D341Med (cell line): ENCODE measurements at regions not wholly inside any gene's neighbourhood (a gene's known extent, or its start where the extent isn't known, plus 50 kb on each side); places are given as distances from the start of the nearest gene placed in this dataset.

Experiments
- DNase-seq: peaks from one replicate; pipeline ENCODE4 v3.0.0; 2012; ENCODE audit warnings: low spot score

DNA sequence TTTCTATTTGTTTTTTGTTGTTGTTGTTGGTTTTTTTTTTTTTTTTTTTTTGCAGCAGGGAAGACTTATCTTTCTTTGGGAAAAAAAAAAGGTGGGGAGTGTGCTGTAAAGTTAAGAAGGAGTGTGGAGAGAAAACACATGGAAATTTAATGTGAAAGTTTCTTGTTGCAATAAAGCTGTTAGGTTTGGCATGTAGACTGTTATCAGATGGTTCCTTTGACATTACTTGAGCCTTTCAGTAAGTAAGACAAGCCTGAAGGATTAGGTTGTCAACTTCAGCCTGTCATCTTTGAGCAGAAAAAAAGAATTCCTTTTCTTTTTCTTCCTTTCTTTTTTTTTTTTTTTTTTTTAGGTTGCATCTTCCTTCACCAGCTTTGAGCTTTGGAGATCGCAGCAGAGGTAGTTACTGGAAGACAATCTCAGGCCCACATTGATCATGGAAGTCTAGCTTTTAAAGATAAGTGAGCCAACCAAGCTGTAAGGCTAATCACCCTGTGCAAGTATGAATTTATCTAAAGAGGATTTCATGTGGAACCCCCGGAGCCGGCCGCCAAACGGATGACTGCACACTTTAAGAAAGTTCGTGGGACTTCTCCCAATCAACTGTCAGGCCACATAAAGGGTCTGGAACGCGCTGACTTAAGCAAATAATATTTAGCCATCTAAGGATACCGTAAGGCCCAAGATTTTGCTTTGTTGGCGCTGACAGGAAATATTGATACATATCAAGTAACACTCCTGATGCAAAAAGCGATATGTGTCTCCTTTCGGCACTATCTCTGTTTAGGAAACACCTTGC, 1040.1 kb upstream of the NR2F2 start:
- no peak for DNase-seq

DNA sequence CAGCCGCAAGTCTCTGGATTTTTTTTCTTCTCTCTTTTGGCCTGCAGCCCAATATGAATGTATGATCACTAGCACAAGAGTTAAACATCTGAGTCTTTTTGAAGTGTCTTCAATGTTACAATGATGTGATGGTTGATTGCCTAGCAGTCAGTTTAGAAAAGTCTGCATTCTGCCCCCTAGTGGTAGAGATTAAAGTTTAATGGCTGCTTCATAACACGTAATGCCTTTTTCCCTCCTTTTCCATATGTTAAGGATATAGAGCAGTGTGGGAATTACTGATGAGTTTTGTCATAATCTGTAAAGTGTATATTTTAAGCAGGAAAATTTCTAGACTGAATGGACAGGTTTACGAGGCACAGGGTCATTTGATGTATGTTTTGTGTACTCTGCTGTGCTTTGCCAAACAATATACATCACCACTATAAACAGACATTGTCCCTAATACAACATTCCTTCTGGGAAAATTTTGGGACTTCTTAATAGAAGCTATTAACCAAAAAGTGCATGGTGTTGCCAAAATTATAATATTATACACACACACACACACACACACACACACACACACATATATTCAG, 1038.5 kb upstream of the NR2F2 start:
- DNase-seq = no peak

DNA sequence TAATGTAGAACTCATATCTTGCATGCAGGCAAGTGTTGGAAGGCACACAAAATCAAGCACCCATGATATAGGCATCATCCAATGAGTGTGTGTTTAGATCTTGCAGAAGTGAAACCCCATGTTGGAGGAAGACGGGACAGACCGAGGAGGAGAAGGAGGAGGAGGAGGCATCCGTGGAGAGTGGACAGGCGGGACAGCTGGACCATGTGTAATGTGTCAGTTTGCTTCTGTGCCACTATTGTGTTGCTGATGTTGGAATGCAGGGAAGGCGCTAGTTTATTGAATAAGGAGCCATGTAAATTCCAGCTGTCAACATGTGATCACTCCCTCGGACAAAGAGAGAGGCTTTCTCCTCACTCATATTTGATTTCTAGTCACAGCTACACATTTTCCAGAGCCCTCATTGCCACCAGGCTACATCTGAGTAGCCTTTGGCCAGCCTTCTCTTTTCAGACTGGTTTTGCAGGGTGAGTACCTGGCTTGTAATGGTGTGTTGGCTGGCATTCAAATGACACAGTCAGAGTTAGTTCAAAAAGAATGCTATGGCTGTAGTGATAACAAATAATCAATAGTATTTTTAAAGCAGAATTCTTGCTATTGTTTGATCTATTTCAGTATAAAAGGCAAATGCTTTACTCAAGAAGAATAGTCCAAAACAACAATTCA, 1037.6 kb upstream of the NR2F2 start:
- DNase-seq = no peak

DNA sequence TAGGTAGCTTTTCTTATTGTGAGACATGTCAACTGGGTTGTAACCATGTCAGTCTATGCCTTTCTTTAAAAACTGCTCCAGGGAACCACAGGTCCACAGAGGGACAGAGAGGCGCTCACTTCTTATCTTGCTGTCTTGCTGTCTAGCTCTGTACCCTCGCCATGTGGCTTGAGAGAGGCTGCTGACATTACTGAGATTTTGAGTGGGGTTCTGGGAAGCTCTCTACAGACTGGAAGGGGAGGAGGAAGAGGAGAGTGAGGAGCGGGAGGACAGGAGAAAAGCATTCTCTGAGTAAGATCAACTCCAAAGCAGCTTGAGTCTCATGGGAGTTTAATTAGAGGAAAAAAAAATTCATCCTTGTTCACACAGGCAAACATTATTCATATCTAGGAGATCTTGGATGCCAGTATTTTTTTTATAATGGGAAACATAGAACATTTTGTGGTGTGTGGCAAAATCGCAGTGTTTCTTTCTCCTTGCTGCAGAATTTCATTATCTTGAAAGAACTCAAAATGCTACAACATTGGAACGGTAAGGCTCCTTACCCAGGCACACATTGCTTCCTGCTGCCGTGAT, 1037.0 kb upstream of the NR2F2 start:
- DNase-seq = no peak

DNA sequence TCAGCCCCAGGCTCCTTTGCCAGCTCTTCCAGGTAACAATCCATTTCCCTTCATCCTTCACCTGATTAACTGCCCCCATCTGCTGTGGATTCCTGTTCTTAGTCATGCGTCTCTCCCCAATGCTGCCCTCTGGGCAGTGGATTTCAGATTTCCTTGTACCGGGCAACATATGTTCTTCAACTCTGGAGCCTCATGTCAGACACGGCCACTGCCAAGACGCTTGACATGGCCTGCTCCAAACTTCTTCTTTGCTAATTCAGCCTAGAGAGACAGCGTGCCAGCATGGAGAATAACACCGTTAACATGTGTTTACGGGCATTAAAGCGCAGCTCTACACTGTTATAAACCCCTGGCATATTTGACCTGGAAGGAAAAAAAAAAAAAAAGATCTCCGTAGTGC, 1035.1 kb upstream of the NR2F2 start:
- no peak for DNase-seq

DNA sequence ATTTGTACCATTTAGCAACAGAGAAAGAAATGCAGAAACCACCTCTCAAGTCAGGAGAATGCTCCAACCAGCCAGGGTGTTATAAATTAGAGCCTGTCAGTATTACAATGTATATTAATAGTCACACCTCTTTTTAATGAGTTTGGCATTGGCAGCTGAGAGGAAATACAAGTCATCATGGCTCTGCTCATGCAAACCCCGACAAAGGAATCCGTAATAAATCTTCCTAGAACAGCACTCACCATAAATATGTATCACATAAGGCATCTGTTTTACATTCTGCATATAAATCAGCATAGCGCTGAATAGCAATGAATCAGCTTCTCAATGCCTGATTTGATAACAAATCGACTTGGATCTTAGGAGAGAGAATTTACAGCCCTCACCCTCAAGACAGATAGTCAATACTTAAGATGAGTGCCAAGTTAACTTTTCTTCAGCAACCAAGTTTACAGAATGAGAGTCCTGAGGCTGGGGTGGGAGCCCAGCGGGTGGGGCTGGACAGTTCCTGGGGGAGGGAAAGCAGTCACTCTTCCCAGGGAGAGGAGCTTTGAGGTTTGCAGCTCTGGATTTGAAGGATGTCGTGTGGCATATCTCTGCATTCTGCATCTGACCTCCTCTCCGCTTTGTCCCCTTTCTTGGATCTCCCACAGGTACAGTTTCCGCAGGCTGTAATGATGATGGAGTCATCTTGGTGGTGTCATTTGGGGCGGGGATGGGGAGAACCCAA, 1034.4 kb upstream of the NR2F2 start:
- no peak for DNase-seq

DNA sequence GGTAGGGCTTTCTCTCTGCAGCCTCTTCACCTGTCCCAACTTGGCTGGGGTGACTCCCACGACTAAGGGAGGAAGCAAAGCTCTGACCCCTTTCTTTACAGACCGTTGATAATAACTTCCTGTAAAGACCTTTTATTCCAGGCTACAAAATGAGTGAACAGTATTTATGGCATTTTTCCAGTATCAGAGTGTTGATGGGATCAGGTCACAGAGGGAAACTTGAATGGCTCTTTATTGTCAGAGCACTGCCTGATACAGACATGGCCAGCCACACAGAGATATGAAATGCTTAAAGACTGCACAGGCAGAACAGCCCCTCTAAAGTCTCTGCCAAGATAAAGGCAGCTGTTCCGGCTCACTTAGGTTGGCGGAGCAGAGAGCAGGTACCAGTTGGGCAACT, 1033.9 kb upstream of the NR2F2 start:
- no peak for DNase-seq

DNA sequence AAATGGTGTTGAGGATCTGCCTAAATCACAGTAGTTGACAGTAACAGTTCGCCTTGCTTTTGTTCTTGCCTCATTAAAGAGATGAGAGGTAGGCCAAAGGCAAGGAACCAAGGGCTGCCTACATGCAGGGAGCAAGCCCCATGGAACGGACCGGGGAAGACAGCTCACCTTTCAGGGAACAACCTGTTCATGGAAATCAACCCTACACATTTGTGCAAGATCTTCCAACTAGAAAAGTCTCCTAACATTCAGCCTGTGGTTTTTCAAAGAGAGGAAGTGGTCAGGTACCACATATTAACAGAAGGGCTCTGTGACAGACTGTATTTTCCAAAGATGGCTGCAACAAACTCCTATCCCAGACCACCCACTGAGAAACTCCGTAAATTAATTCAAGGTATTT, 1031.8 kb upstream of the NR2F2 start:
- no peak for DNase-seq

DNA sequence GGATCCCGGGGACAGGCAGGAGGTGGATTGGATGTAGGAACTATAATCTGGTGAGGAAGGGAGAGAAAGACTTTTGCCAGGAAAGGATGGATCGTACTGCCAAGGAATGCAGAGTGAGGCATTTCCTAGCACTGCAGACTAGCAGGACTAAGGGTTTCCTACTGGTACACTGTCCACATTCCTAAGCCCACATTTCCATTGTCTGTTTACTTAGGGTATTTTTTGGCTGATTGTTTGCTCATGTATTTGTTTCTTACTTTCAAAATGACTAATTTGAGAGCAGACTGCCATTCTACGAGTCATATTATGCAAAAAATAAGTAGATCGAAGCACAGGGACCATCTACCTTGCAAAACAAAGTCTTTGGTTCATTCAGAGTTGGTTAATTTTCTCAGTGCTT, 1029.5 kb upstream of the NR2F2 start:
- DNase-seq = no peak

DNA sequence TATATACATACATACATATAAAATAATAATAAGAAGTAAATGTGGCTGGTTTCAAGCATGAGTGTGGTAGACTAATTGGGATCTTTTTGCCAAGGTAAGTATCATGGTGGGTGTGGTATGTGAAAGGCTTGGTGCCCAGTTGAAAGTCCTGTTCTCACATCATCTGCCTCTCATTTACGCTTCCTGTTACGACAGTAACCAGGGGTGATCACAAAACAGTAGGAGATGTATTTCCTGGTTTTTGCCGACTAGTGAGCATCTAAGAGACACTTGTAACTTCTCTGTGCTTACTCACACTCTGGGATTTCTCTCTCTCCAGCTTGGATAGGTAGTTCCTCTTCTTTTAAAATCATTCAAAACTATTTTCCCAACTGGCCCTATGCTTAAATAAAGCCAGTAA, 1028.3 kb upstream of the NR2F2 start:
- no peak for DNase-seq

DNA sequence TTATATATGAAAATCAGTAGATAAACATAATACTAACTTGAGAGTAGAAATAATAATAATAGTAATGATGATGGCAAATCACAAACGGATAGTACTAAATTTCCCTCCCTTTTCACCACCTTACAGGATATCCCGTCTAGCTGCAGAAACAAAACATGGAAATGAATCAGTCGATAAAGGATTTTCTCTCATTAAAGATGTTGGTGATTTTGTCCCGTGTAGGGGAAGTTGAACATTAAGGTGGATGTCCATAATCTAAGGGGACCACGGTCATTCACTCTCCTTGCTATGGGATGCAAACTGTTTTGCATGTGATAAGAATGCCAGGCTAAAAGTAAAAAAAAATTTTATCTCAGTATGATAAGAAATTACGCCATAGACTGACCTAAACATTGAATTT, 1027.7 kb upstream of the NR2F2 start:
- DNase-seq = no peak

DNA sequence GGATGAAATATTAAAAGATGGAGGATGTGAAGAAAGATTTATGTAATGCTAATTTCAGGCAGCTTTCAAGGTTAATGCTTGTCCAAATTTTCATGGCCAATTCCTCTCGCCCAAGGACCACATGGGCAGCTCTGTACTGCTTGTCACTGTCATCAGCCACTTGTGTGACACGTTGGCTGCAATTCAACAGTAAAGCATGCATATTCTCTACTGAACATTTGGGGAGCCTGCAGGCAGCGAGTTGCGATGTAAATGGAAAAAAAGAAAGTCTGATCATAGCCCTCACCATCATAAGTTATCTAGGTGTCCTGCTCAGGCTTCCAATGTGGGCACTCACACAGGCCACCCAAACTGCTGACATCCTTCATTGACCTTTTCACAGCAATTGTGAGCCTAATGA, 1026.8 kb upstream of the NR2F2 start:
- no peak for DNase-seq

DNA sequence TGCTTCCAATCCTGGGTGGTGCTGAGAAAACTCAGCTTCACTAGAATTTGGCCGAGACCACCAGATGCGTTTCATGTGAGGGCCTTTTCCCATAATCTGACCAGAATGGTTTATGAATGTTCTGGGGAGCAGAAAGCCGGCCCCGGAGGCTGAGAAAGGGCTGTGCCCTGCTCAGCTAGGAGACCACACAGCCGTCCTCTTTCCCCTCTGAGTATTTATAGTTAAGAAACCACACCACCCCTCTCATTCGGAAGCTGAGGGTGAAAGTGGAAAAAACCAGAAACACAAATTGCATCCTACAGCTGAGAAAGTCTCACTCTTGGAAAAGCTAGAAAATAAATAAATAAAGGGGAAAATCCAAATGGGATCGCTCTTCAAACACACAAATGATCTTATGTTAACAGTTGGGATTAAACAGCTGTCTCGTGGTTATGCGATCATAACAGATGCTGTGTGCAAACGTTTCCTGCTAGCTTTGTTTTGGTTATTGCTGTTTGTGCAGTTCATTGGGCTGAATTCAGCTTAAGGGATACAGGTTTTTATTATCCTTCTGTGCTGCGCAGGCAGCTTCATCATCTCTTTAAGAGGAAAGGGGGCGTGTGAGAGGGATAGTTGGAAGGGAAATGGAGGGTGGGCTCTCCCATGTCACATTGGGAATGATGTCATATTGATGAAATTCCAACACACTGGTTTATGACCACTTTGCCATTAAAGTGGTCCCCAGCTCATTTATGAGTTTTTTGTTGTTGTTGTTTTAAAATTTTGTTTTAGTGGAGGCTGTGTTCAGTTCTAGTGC, 1026.2 kb upstream of the NR2F2 start:
- DNase-seq = no peak

DNA sequence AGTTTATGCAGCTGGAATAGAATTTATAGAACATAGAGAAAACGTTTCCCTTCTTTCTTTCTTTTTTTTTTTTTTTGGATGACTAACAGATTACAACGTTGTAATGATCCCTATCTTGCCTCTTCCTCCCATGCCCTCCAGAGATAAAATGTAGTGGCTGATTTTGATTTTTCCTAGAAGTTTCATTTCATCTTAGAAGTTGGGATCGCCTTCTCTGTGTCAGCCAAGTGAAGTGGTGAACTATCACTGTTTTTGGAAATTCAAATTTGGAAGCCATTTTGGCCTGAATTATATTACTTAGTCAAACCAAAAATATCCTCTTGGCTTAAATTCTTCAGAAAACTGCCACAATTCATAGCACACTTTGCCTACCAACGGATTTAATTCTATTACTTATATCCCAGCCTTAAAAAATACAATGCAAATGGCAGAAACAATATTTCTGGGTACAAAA, 1025.5 kb upstream of the NR2F2 start:
- no peak for DNase-seq

DNA sequence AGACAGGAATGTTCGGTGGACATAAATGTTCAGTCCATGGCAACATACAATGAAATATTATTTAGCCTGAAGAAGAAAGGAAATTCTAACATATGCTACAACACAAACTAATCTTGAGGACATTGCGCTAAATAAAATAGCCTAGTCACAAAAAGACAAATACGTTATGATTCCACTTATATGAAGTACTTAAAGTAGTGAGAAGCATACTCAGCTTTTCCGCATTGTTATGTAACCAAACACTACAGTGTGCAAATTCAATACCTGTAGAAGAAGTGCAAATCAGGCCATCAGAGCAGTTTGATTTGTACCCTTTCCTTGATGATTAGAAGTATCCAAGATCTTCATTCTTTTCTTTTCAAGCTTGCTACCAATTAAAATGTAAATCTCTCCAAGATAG, 1023.4 kb upstream of the NR2F2 start:
- no peak for DNase-seq

DNA sequence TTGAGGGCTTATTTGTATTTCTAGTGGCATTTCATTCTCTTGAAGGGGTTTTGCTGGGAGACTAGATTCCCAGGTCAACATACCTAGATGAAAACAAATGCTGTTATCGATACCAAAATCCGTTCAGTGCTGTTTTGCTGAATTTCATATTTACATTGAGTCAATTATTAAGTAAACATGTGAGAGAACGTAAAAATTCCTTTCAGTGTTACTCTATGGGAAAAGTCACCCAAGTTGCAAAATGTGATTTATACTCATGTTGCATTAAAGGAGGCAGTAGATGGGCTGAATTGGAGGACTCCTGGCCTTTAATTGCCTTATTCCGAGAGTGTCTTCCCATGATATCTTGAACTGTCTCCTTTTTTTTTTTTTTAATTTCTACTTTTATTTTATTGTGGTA, 1011.3 kb upstream of the NR2F2 start:
- no peak for DNase-seq

DNA sequence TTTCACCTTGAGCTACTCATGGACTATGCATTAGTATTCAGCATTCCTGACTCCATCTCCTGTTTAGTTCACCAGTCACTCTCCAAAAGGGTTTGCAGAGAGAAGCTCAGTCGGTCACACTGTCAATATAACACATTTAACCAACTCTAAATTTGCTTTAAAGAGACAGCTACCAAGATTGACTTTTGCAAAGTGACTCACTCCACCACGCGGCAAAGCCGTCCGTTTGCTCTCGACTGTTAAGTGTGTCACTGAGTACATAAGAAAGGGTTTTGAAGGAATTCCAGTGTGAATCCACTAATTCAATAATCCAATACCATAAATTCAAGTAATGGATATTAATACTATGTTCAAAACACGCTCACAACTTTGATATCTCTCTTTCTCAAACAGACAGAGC, 1006.7 kb upstream of the NR2F2 start:
- DNase-seq = no peak

DNA sequence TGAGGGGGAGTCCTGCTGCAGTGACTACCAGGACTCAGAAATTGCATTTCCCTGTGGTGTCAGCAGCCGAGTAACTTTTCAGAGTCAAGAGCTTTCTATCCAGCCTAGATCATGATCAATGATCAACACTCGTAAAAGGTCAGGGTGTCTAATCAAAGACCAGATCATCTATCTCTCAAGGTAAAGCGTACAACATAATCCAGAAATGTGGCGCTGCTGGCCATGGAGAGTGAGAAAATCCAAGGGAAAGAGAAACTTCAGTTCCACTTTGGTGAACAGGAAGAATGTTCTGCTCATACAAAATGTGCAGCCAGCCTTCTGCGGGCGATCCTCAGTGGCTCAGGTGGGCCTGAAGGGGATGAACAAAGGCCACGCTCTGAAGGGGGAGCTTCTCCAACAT, 1005.8 kb upstream of the NR2F2 start:
- no peak for DNase-seq

DNA sequence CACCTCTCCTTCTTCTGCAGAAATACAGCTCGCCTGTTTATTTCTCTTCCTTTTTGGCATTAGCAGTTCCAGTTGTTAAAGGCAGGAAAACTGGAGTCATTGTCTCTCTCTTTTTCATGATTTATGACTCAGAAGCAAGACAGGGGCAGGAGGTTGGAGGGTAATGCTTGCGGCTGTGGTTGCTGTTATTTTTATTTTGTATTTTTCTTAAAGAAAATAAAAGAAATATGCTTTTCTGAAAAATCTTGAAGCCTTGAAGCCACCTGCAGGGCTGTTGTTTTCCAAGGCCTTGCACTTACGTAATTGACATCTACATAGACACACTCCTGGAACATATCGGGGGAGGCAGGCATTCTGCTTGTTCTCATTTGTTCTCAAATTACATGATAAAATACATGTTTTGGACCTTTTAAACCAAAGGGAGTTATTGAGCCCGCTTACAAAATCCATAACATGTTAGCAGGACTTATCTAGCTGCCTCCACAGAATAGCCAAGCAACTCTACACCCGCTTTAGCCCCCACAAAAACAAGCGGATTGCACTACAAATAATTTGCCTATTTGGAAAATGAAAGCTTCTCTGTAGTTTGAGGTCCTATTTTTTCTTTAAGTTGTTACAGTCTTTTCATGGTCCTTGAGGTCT, 1004.6 kb upstream of the NR2F2 start:
- DNase-seq = no peak

DNA sequence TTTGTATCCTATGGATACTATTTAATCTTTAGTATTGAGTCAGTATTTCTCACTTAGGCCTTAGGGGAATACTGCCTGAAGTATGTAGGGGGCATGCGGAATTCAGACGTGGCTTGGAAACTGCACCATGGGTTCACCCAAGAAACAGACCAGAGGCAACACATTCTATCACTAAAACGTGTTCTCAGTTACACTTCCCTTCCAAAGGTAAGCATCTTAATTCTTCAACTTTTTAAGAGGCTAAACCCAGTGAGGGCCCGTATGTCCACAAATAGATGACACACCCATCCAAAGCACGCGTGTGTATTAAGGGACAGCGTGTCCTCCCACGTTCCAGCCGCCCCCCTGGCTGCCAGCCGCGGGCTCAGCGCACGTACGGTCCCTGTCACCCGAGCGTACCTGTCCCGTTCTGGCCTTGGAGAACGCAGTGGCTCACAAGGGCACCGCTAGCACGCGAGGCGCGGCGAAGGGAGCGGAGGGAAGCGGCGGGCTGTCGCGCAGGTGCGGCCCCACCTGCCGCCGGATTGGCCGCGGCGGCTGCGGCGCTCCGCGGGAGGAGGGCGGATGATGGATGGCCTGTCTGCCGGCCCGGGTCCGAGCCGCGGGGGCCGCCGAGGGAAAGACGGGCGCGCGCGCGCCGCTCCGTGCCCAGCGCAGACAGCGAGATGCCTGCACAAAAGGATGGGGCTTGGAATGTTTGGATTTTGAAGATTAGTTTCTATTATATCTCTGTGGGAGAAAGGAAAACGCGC, 1003.9 kb upstream of the NR2F2 start:
- DNase-seq = peak; percentile 22

DNA sequence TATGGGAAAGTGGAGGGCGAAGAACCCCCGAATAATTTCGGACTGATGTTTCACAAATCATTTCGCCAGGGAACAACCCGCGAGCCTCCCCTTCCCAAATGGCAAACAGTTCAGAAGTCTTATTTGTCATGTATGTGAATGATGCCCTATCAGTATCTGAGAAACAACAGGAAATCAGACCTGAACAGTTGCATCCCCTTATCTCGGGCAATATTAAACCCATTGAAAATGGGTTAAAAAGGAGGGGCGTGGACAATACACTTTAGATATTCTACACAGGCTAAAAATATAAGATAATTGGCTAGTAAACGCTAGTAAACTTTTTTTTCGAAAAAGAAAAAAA, 1003.3 kb upstream of the NR2F2 start:
- DNase-seq = no peak
